ENCODE measurements at regions not wholly inside any gene's neighbourhood (a gene's known extent, or its start where the extent isn't known, plus 50 kb on each side); places are given as distances from the start of the nearest gene placed in this dataset.

- TF ChIP-seq ZBTB49 (tag by site-specific recombination; IDR thresholded peaks at IDR 0.05; ENCODE audit: low read depth) = no peak
- TF ChIP-seq ZBTB8A (tag by site-specific recombination; IDR thresholded peaks at IDR 0.05) = peak; percentile 19; the same call in 1 of the 2 replicates
- no peak for TF ChIP-seq ZNF16 (tag by site-specific recombination; IDR thresholded peaks at IDR 0.05; ENCODE audit: low read depth)
- TF ChIP-seq ZFHX2 (tag by site-specific recombination; conservative IDR thresholded peaks at IDR 0.05) = peak; percentile 51
- peak; percentile 100 for TF ChIP-seq ZIC2 (tag by site-specific recombination; IDR thresholded peaks at IDR 0.05)
- no peak for TF ChIP-seq GLI4 (tag by site-specific recombination; IDR thresholded peaks at IDR 0.05)
Observed at GRCh38 chr17:77437017-77437416, 296.2 kb downstream of the SEC14L1 start (continued).

GRCh38 chr17:77437747-77438146, 297.0 kb downstream of the SEC14L1 start:
- CTCF ChIA-PET = interaction anchor here (0.6 to 1.0 kb wide), 2 partner anchors 35 to 177 kb away, joined by 3 to 4 read pairs; no protein-coding TSS in a partner anchor
- TF ChIP-seq ZNF658 (tag by site-specific recombination; IDR thresholded peaks at IDR 0.05) (no peak), ZFHX2 (tag by site-specific recombination; conservative IDR thresholded peaks at IDR 0.05) (peak; percentile 32; the same call in 1 of the 2 replicates), GLI2 (tag by site-specific recombination; IDR thresholded peaks at IDR 0.05; ENCODE audit: borderline replicate concordance, low read depth) (no peak), ZNF324 (tag by site-specific recombination; IDR thresholded peaks at IDR 0.05) (no peak), ZNF114 (tag by site-specific recombination; IDR thresholded peaks at IDR 0.05) (no peak), ZSCAN16 (tag by site-specific recombination; IDR thresholded peaks at IDR 0.05) (no peak)
- Histone ChIP-seq H3K4me3 (ENCODE audit: low read depth, low read length) (no peak overlapping the region), H3K36me3 (ENCODE audit: control insufficient read depth in 2 of 2, insufficient read depth in 1 of 2, low read length in 2 of 2) (peaks cover 0 to 5% of the 10 kb centered on the region in 2 experiments; a peak in 1 of 3 replicates), H3K9me3 (ENCODE audit: control insufficient read depth, insufficient read depth, low read depth, low read length) (no peaks in the 10 kb centered on the region), H3K27ac (ENCODE audit: extremely low read depth, low read depth, low read length) (no peak overlapping the region), H3K4me1 (ENCODE audit: control insufficient read depth, insufficient read depth, low read length) (peaks cover 19% of the 10 kb centered on the region)
- POLR2A ChIA-PET = no interaction called here

GRCh38 chr17:77438241-77439188, 297.7 kb downstream of the SEC14L1 start:
- Histone ChIP-seq H3K4me1 (ENCODE audit: control insufficient read depth, insufficient read depth, low read length) (peaks cover 19% of the 10 kb centered on the region), H3K9me3 (ENCODE audit: control insufficient read depth, insufficient read depth, low read depth, low read length) (no peaks in the 10 kb centered on the region), H3K4me3 (ENCODE audit: low read depth, low read length) (no peak overlapping the region), H3K27ac (ENCODE audit: extremely low read depth, low read depth, low read length) (no peak overlapping the region), H3K36me3 (ENCODE audit: control insufficient read depth in 2 of 2, insufficient read depth in 1 of 2, low read length in 2 of 2) (peaks cover 0 to 5% of the 10 kb centered on the region in 2 experiments; a peak in 1 of 3 replicates)
- TF ChIP-seq HIC1 (tag by site-specific recombination; IDR thresholded peaks at IDR 0.05) = no peak
- TF ChIP-seq ZNF211 (tag by site-specific recombination; IDR thresholded peaks at IDR 0.05; ENCODE audit: low read depth) = no peak
- ChIA-PET POLR2A (no interaction called here), CTCF (interaction anchor here (0.6 to 1.0 kb wide), 3 partner anchors 8 to 700 kb away, joined by 3 to 5 read pairs (median 4); no protein-coding TSS in a partner anchor)
